GM19328 (cell line): ENCODE measurements at regions not wholly inside any gene's neighbourhood (a gene's known extent, or its start where the extent isn't known, plus 50 kb on each side); places are given as distances from the start of the nearest gene placed in this dataset.

Experiments
- ATAC-seq: cut with Tn5 transposase; IDR thresholded peaks from one replicate; pipeline ENCODE4 v1.9.1; 2021; ENCODE audit warnings: mild to moderate bottlenecking, moderate library complexity; ENCODE audit not compliant: unreplicated experiment

DNA sequence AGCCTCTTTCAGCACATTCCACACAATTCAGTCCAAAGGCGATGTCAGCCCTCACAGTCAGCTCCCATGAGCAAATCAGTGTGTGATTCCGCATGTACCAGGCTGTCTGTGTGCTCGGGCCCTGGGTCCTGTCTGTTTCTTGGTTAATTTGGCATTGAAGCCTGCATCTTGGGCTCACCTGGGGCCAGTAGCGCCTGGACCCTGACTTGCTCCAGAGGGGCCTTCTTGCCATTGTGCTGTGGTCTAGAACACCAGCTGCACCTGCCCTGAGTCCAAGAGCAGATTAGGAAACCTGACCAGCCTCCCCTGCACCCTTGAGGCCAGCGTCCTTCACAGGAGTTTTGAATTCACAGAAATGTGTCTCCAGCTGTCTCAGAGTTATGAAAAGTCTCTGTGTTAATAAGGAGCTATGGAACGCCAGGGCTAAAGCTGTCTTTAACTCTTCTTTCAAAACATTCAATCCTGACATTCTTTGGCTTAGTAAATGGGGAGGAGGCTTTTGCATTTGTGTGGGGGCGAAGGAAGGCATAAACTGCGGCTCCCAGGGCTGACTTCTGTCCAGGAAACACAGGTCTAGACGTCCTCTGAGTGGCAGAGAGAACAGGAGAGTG, 102.2 kb downstream of the ARF6 start:
- ATAC-seq: no peak

DNA sequence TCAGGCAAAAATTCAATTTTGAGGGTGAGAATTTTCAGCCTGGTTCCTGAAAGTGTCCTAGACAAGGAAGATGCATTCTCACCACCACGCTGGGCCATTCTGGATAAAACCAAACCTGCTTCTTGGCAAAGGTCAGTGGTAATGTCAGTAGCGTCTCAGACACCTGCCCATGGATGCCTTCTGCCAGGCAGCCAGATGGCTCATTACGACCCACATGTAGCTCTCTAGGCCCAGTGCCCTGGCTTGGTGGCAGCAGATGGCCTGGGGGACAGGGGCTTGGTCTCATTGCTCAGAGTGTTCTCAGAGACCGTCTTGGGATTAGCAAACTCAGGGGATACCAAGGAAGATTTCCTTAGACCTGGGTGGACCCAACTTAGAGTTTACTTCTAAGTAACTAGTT, 105.1 kb downstream of the ARF6 start:
- ATAC-seq: no peak

DNA sequence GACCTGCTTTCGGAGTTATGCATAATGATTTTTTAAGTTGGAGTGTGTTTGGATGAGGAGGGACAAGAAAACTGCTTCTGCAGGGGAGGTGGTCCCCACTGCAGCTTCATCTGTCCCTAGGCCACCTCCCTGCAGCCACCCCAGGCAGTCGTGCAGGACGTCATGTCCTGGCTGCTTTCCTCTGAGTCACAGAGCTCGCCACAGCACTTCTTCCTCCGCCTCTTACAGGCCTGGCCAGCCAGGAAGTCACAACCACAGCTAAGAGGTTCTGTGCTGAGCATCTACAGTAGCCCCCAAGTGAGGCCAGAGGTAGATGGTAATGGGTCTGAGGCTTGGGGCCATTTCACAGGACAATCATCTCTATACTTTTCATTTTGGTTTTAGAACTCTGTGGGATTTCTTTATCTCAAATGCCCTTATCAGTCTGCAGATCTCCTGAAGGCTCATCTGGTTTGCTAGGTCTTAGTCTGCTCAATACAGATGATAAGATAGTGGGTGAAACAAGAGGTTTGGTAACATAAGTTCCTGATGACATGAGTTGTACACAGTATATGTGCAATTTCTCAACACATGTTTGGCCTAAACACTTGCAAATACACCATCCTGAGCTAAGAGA, 106.4 kb downstream of the ARF6 start:
- ATAC-seq: peak; percentile 50

DNA sequence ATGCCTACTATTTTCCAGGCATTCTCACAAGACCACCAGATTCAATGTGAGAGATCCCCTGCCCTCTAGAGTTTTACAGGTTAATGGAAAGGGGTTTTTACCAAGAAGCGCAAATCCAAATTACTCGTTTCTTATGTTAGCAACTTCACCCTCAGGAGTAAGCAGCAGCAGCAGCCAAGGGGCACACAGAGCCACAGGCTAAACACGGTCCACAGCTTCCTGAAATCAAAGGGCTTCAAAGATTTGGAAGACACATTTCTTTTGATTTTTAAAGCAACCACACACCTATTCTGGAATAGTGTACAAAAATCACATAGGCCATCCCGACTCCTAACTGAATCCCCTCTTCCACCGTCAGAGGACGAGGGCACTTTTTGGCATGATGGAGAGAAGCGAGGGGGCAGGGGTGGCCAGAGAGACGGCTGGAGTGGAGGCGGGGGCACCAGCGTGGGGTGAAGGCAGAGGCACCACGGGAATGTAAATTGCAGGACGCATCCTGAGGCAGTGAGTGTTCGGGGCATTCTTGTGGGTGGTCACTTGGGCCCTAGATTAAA, 107.0 kb downstream of the ARF6 start:
- ATAC-seq: no peak

DNA sequence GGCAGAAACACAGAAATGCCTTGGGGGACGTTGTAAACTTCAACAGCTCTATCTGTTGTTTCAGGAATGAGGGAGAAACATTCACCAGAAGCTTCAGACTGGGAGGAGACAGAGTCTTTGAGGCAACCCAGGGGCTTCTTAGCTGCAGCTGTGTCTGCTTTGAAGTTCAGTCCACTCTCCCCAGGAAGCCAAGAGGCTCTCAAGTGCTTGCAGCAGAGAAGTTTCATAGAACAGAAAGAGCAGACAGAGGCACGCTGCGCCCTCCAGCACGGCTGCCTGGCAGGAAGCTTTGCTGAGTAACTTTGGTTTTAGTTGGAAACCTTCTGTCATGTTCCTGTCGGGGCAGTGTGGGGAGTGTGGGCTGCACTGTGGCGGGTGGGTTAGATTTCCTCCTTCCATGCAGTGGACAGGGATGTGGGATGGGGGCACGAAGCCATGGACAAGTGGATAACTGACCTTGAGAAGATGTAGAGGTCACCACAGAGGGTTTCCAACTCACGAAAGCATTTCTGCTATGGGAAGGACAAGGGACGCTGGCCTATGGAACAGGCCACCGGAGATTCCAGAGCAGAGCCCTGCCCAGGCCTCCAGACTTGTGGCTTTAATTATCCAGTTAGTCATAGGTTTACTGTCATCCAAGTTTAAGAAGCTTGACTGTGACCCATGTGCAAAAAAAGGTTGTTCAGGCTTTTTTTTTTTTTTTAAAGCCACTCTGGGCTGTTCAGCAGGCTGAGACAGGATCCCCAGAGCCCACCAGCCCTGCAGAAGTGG, 107.7 kb downstream of the ARF6 start:
- ATAC-seq: no peak

DNA sequence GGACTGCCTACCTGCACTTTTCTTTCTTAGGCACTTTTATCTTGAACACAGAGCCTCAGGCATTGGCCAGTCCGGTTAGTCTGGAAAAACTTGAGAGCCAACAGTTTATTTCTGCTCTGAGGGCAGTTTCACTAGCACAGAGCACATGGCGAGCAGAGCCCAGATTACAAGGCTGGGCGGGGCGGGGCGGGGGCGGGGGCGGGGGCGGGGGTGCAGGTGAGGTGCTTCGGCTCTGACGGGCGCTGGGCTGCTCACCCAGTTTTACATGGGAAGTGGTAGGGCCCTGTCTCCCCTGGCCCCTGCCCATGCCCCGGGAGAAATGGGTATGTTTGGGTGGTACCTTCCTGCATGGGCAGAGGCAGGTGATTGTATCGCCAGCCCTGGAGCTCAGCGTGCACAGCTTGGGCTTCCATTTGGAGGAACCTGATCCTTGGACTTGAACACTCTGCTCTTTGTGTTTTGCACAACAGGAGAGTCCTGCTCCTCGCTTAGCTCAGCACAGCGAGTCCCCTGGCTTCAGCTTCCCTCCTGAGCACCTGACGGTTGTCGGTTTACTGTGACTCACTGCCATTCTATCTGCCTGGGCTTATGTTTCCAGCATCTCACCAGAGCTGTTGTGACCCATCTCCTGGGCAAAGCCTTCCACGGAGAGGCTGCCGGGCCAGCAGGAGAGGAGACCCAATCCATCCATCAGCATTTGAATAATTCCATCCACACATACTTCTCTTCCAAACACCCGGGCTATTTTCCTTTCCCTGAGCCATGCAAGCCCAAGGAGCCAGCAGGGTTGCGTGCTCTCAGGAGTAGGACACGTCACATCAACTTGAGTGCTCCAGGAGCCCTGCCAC, 108.5 kb downstream of the ARF6 start:
- peak; percentile 22 for ATAC-seq

DNA sequence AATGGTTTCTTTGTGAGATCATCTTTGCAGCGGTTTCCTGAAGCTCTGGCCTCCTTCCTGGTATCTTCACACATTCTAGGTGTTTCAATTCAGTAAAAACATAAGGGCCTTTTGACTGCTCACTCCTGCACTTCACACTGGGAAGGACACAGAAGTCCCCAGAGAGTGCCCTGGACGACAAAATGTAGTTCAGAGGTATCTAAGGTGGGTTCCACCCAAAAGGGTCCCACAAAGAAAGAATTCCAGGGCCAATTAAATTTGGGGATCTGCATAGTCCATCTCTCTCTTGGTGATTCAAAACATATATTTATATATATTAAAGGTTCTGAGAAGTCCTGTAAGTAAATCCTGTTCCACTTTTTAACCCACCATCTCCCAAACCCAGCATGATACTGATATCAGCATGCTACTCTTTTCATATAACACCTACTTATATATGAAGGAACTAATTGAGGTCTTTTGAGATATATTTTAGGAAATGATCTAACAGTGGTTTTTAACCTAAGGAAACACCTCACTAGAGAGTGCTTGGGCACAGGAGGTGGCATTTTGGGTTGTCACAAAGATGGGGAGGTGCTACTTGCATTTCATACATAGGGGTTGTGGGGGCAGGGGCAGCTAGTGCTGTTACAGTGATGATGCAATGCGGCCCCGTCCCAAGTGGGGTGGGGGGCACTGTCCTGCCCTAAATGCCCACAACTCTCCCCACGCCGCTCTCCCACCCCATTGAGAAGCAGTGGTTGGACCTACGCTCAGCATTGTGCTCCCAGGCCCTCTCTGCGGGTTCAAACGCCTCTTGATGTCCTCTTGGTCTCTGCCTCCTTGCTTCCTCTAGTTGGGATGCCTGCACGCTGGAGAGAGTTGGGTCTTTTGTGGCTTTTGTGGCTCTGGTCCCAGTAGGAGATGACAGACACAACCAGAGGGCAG, 109.4 kb downstream of the ARF6 start:
- ATAC-seq: no peak

DNA sequence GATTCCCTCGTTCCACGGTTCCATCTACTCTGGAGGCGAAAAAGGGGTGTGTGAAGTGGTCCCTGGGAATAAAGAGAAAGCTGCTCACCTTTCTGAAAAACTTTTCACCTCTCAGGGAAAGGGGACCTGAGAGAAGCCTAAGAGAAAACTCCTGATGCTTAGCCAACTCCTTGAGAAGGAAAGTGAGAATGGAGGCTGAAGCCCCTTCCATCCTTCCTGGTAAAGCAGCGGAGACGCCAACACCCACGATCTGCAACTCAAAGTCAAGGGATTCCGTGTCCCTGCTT, 110.0 kb downstream of the ARF6 start:
- ATAC-seq: no peak

DNA sequence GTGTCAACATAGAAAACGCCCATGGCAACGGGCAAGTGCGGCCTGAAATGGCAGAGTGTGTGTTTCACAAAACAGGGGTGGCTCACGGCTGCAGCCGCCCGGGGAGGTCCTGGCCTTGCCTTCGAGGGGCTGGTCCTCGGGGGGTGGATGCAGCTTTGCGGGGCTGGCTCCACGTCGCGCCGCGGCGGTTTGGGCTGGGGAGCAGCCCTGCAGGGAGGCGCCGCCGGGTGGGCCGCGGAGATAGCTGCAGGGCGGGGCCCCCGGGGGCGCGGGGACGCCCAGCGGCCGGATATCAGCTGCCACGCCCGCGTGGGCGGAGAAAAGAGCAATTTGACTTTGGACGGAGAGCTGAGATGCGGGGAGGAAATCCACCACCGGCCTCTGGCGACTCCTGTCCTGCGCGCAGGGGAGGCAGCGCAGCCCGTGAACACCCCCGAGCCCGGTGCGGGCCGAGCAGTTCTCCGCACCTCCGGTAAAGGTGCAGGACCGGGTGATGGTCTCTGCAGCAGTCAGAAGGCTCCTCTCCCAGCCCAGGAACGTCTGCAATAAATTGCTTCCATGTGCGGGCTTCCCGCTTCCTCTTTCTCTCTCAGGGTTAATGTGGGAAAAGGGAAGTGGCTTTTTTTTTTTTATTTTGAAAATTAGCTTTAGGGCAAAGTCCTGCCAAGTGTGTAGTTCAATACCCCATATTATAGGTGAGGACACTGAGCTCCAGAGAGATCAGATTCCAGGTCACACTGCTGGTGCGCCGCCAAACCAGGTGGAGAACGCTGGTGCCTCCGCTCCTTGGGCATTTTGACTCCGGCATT, 110.5 kb downstream of the ARF6 start:
- peak; percentile 35 for ATAC-seq

DNA sequence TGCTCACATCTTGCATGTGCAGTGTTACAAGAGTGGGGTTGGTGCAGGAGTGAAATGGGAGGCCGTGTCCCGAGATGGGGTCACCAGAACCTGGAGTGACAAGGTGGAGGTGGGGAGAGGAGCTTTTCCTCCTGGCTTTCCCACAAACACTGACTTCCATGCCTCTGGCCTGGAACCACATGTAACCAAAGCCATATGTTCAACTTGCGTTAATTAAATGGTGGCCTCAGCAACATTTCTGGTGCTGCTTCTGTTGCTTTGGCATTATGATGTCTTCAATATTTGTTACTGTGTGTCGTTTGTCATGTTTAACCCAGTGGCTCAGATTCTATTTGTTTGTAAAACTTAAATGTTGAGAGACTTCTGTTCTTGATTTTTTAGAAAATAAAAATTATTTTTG, 110.2 kb downstream of the VCPKMT start:
- ATAC-seq: no peak

DNA sequence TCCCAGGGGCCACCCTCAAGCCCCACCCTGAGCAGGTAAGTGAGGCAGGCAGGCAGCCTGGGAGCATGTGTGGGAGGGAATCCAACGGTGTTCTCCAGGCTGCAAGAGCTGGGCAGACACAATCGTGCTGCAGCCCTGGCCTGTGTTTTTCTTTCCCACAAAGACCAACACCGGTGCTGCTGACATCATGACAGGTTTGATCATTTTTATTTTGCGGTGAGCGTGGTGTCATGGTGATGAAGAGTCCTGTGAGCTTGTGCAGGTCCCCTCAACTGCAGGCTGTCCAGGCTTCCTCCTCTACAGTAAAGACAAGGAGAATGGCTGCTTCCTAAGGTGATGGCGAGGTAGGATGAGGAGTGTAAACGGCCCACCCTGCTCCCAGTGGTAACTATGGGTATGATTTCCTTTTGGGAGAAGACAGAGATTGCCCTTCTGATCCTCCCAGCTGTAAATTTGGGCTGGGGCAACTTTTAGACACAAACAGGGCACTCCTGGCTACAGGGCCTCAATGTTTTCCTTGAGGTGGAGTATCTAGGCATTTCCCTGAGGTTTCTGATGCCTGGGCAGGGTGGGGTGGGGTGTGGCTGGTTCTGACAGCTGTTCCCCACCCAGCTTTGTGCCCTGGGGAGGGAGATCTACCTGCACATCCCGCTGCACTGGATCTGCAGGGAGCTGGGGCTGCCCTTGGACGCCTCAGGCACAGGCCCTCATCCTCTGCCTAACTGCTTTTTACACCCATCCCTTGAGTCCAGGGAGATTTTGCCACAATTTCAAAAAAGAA, 109.1 kb downstream of the VCPKMT start:
- no peak for ATAC-seq

DNA sequence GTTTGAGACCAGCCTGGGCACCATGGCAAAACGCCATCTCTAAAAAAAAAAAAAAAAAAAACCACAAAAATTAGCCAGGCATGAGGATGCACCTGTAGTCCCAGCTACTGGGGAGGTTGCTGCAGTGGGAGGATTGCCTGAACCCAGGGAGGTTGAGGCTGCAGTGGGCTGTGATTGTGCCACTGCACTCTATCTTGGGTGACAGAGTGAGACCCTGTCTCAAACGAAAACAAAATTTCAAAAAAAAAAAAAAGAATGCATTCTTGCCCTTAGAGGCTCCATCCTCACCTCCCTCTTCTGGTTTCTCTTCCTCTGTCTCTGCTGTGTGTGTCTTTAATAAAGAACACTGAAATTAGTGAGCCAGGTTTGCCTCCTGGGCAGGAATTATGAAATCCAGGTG, 107.8 kb downstream of the VCPKMT start:
- ATAC-seq: no peak

DNA sequence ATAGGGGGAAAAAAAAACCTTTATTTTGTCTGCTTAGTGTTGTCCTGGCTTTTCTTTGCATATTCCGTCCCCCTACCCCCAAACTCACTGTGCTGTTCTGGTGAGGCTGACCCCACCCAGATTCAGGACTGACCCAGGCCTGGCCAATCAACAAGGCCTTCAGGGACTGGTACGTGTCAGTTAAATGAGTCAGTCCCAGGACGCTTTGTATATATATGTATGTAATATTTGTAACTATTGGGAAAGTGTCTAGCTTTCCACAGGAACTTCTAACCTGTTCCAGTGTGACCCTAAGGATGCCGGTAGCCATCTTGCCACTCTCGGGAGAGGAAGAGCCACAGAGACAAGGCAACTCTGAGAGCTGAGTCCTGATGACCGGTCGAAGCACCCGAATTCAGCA, 107.4 kb downstream of the VCPKMT start:
- ATAC-seq: no peak

DNA sequence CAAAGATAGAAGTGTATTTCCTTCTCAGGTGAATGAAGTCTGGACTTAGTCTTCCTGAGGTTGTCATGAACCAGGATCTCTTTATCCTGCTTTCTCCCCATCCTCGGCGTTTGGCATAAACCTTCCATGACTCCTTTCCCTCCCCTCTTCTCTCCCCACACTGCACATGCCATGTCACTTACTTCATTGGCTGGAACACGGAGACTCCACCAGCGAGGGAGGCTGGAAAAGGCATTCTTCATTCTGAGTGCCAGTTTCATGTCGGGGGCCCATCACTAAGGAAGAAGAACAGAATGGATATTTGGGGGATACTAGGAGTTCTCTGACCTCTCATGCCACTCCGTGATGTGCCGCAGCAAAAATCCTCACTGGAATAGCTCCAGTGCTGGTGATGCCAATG, 105.6 kb downstream of the VCPKMT start:
- no peak for ATAC-seq

DNA sequence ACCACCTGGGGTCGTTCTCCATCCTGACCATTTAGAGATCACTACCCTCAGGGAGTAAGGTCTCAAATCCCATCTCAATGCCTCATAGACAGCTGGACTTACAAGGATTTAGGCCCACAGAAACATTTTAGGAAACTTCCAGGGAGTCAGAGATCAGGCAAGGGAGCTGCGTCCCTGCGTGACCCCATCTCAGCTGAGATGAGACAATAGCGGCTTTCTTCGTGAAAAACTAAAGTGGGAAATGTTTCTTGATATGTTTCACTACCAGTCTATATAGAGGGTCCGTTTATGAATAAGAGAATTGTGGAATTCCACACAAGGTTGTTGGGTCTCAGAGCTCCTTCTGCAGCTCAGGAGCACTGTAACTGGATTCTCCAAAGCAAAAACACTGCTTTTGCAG, 105.1 kb downstream of the VCPKMT start:
- ATAC-seq: no peak

DNA sequence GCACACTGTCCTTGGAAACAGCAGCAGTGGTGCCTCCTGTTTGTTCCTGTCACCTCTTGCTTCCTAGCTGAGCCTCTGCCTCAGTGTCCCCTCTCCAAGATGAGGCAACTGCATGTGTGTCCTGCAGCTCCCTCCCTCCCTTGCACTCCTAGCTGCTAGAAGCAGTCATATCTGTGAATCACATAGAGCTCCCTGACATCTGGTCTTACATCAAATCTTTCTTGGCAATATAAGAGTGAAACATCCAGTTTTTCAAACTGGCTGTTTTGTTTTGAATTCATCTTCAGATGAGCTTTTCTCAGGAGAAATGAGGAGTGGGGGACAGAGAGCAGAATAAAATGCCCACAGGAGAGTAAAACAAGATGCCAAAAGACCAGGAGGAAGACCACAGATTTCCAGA, 103.7 kb downstream of the VCPKMT start:
- ATAC-seq: no peak

DNA sequence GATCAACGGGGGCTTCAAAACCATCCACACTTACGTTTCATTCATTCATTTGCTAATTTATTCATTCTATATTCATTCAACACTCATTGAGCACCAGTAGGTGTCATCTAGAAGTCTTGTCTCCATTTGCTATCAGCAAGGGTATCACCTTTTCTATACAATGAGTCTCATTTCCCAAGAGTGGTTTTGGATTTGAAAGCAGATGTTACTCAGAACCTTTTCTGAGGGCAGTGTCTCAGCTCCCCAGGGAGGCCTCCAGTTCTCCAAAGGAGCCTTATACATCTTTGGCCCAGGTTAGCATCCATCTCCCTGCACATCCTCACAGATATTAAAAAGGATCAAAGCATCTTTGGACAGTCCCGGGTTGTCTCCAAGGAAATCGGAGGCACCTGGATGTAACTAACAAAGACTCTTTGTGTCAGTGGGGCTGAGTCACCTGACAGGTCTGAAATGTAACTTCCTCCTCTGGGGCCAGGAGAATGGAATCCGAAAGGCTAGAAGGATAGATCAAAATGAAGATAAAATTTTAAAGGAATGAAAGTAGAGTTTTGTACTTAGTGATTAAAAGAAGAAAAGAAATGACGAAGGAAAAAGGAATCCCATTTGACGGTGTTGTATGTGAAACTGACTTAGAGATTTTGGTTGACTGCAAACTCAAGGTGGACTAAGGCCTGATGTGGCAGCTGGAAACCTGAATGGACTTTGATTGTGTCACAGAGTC, 103.0 kb downstream of the VCPKMT start:
- ATAC-seq: no peak

DNA sequence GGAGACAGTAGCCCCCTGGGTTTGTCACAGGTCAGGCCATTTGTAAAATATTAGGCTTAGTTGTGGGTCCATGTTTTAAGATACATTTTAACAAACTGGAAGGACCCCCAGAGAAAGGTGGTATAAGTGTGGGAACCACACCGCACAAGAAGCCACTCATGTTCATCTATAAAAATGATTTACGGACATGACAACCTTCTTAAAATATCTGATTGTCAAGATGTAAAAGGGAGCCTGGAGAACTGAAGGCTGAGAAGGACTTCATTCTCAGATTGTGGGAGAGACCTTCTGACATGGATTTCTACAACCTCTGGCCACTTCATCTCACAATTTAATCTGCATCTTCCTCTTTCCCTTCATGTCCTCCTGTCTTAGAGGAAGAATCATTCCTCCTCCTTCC, 102.4 kb downstream of the VCPKMT start:
- no peak for ATAC-seq
